GM21619 (cell line): ENCODE measurements at regions not wholly inside any gene's neighbourhood (a gene's known extent, or its start where the extent isn't known, plus 50 kb on each side); places are given as distances from the start of the nearest gene placed in this dataset.
"Not testable (repeated sequence)": the region's sequence is repeated elsewhere in the genome, so short reads cannot be mapped to it uniquely, and the experiment has no call there.

ENCODE experiments used
- ATAC-seq: cut with Tn5 transposase; IDR thresholded peaks from one replicate; pipeline ENCODE4 v1.9.1; 2021; ENCODE audit not compliant: unreplicated experiment

DNA sequence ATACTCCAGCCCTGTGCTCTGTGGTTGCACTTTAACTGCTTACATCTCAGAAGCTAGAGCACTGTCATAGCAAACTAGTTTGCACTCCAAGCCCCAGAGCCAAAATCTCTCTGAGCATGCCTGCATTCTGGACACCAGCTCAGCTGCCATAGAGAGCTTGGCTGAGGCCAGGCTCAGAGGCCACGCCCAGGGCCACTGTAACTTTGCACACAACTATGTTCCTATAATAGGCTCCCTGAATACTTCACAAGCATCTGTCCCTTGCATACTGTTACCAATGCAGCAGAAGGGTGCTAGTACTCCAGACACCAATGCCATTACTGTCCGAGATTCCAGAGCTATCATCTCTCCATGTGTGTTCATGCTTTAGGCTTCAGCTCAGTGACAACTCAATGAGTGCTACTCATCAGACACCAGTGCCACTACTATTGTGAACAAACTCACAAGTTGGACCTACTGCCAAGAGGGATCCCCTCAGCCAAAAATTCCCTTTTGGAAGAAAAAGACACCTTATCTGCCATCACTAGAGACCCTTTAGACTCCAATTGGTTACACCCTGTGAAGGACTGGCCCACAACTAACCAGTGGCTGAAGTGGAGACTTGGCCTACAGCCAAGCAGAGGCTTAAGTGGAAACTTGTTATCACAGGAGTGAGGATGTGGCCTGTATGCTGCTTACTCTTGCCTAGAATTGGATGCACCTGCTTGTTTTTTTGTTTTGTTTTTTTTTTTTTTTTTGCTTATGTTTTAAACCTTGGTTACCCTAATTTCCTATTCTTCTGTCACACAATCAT lies 211.6 kb upstream of the MAGI2 start:
- ATAC-seq: no peak

DNA sequence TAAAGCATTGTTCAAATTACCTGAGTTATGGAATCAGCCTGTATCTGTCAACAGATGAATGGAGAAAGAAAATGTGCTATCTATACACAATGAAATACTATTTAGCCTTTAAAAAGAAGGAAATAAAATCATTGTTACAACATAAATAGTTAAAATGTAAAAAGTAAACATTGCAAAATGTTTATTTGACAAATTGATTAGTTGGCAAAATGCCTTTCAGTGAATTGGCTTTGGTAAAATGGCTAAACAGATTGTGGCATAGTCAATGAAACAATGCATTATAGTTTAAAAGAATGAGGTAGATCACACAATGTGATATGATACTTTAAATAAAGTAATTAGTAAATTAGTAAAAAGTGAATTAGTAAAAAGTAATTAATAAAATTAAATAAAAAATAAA lies 204.8 kb upstream of the MAGI2 start:
- no peak for ATAC-seq

DNA sequence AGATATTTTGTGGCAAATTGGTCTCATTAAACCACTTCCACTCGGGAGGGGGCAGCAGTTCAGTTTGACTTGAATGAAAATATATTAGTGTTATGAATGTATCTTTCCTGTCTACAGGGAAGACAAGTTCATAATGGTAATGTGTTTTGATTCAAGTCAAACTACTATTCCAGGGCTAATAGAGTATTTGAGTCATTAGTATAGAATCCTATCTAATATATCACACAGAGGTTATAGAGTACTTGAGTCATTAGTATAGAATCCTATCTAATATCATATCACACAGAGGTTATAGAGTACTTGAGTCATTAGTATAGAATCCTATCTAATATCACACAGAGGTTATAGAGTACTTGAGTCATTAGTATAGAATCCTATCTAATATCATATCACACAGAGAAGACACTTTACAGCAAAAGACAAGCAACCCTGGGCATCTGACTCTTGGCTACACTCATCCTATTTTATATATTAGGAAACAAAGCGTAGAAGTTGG lies 199.7 kb upstream of the MAGI2 start:
- no peak for ATAC-seq

DNA sequence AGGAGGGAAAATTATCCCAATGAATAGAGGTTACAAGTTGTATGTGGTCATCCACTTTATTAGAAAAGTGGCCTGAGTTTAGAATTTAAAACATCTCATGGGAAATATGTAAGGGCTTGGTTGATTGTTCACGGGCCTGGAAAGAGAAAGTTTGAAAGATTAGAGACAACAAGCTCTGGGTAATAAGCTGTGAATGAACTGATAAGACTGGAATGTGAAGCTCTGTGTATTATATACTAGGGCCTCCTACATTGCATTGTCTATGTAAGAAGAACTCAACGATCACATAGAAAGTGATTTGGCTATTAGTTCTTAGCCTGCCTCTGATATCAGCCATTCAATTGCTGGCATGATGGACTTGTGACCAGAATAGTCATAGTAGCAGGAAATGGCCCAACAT lies 199.2 kb upstream of the MAGI2 start:
- ATAC-seq: no peak

DNA sequence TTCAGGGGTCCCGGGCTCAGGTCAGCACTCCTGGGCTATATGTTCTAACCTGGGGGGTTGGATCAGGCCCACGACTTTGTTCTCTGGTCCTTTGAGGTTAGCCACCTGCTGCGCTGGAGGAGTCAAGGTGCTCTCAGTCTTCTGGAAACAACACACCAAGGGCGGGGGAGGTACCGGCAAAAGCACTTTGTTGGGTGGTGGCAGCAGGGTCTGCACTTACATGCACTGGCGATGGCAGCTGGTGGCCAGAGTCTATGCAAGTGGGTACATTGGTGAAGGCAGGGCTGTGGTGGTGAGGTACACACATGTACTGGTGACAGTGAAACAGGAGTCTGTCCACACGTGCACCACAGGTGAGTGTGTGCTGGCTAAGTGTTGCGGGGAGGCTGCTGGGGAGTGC lies 194.2 kb upstream of the MAGI2 start:
- ATAC-seq: no peak

DNA sequence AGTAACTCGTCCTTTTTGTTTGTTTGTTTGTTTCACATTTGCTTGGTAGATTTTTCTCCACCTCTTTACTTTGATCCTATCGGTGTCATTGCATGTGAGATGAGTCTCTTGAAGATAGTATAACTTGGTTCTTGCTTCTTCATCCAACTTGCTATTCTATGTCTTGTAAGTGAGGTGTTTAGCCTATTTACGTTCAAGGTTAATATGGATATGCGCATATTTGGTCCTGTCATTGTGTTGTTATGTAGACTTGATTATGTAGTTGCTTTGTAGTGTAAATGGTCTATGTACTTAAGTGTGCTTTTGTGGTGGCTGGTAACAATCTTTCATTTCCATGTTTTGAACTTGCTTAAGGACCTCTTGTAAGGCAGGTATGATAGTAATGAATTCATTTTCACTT lies 192.8 kb upstream of the MAGI2 start:
- no peak for ATAC-seq

DNA sequence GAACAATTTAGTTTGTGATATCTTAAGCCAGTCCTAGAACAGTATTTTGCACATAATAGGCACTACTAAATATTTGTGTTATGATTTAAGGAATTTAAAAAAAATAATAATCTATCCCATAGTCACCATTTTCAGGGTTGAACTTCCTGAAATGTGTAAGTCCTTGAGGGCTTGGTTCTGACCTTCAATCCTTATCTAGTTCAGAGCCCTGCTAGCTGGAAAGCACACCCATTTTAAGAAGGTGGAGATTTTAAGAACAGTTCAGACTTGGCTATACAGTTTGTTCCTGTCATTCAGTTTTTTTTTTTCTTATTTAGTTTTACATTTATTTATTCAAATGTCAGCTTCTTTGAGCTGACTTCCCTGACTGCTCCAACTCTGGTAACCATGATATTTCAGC lies 183.4 kb upstream of the MAGI2 start:
- no peak for ATAC-seq

DNA sequence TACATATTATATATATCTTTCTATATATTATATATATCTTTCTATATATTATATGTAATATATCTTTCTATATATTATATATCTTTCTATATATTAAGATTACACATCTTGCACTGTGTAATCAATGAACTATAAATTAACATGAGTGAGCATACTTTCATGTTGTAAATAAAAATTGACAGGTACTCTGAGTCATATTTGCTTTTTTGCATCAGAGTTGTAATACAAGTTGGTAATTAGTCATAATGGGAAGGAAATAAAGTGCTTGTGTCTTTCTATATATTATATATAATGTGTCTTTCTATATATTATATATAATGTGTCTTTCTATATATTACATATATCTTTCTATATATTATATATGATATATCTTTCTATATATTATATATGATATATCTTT lies 172.5 kb upstream of the MAGI2 start:
- not testable (repeated sequence) for ATAC-seq

DNA sequence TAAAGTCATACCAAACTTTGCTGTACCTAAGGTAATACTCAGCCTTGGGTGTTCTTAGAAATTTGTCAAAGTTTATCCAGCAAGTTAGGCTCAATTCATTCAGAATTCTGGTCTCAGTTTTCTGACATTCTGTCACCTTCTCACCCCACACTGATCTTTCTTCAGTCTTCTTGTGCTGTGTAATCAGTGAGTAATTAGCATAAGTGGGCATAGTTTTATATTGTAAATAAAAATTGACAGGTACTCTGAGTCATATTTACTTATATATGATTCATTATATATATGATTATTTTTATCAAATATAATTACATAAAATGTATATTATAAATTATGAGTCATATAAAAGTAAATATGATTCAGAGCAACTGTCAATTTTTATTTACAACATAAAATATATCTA lies 170.9 kb upstream of the MAGI2 start:
- ATAC-seq: no peak

DNA sequence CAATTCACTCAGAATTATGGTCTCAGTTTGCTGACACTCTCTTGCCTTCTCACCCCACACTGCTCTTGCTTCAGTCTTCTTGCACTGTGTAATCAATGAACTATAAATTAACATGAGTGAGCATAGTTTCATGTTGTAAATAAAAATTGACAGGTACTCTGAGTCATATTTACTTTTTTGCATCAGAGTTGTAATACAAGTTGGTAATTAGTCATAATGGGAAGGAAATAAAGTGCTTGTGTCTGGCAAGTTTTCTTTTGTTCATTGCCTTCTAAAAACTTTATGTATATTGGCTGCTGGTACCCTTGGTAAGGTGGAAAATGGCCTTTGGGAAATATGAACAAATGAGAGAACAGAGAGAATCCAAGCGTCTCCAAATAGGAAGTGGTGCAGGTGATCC lies 169.3 kb upstream of the MAGI2 start:
- no peak for ATAC-seq

DNA sequence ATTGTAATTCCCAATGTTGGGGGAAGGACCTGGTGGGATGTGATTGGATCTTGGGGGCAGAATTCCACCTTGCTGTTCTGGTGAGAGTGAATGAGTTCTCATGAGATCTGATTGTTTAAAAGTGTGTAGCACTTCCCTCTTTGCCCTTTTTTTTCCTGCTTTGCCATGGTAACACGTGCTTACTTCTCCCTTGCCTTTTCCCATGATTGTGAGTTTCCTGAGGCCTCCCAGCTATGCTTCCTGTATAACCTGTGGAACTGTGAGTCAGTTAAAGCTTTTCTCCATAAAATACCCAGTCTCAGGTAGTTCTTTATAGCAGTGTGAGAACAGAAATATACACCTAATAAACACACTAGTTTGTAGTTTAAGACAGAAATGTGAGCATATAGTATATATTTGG lies 166.8 kb upstream of the MAGI2 start:
- no peak for ATAC-seq

DNA sequence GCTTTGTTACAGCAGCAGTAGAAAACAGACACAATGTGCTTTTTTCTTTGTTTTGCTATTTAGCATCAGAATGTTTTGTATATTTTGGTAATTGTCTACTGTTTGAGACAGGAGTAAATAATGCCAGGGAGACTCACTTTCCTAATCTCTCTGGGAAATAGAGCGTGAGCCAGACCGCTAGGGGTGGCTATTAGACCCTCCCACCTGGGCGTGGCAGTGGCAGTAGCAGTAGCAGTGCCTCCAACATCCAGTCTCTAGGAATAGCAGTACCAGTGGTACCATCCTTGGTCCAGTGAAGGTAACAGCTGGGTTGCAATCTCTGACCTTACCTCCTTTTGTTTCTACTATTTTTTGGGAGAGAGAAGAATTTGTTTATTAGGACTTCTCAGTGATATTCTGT lies 165.7 kb upstream of the MAGI2 start:
- no peak for ATAC-seq

DNA sequence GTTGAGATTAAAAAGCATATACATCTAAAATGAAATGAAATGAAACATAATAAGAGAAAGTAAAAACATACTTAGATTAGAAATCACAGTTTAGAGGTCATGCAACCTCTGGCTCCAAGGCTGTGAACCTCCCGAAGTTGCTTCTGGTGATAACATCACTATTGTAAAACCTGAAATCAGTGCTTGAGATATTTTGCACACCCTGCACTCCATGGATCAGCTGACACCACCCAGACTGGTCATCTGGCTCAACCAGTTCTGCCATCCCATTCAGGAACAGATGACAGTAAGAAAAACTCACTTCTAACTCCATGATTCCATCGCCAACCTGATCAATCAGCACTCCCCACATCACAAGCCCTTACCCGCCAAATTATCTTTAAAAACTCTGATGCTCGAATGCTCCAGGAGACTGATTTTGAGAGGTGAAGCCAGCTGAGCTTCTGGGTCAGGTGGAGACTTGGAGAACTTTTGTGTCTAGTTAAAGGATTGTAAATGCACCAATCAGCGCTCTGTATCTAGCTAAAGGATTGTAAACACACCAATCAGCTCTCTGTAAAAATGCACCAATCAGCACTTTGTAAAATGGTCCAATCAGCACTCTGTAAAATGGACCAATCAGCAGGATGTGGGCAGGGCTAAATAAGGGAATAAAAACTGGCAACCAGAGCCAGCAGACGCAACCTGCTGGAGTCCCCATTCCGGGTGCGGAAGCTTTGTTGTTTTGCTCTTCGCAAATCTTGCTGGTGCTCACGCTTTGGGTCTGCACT lies 162.6 kb upstream of the MAGI2 start:
- ATAC-seq: no peak

DNA sequence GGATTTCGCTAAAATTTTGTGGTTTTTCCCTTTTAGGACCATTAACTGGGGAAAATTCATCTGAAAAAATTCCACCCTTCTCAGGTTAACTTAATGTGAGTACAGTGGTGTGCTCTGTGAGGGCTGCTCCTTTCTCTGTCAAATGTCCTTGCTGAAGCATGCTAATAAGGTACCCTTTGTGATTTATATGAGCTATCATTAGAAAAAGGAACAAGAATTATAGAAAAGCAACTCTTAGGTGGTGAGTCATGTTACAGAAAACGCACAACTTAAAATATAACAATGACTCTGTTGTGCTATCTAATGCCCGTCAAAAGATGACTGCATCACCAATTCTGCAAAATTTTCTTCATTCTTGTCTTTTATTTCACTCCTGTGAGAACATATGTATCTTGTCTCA lies 162.0 kb upstream of the MAGI2 start:
- ATAC-seq: no peak

DNA sequence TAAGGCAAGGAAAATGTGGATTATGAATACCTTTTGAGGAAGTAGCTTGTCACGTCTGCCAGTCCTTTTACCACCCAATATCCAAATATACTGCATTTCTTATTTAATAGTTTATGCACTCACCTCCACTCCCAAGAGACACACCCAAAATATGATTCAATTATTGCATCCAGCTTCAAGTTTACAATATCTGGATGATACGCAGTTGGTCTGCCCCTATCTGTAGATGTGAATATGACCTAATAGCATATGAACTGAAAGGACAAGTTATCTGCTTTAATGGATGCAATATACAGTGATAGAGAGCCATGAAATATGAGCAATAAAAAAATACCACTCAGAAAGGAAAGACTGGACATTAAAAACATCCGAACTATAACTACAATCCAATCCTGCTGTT lies 159.4 kb upstream of the MAGI2 start:
- ATAC-seq: no peak

DNA sequence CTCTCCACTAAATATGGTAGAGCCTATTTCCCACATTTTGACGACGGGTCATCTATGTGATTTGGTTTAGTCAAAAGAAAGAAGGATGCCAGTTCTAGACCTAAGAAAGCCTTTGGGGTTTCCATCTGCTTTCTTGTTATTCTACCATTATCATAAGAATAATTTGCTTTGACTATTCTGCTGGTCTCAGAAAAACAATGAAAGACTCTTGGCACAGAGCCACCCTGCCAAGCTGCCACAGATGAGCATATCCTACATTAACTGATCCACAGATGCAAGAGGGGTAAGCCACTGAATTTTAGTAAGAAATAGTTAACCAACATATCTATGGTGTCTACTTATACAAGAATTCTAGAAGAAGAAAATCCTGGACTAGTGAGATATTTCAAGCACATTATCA lies 158.6 kb upstream of the MAGI2 start:
- no peak for ATAC-seq

DNA sequence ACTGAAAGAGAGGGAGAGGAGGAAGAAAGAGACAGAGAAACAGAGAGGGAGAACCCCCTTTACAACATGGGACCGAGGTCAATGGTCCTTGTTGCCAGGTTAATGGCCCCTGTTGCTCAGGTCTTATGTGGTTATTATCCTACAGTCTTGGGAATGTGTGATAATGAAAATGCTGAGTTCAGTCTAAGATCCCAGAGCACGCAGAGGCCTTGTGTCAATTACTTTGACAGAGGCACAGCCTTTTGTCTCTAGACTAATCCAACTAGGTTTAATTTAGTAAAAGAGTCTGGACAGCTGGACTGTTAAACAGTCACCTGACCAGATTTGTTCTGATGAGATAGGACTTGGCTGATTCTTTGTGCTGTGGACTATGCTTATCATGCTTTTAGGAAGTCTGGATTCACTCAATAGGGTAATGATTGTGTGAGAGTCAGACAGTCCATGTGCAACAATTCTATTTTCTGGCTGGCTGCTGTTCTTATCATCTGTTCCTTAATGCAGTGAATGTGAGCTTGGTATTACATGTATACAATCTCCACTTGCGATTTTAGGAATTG lies 157.4 kb upstream of the MAGI2 start:
- ATAC-seq: no peak

DNA sequence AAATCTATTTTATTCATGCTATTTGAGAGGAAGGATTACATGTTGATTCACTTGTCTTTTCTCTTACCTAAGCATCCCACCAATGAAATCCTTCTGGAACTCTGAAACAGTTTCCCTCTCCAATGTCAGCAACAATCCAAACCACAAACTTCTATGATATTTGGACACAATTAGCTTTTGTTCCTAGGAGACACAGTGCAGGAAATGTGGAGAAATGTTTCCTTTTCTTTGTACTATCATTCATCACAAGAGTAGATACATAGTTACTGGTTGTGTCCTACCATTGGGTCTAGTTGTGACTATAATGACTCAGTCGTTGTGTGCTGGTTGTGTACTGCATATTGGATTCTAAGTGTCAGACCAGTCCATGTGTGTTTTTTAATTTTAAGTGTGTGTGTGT lies 156.8 kb upstream of the MAGI2 start:
- ATAC-seq: no peak

DNA sequence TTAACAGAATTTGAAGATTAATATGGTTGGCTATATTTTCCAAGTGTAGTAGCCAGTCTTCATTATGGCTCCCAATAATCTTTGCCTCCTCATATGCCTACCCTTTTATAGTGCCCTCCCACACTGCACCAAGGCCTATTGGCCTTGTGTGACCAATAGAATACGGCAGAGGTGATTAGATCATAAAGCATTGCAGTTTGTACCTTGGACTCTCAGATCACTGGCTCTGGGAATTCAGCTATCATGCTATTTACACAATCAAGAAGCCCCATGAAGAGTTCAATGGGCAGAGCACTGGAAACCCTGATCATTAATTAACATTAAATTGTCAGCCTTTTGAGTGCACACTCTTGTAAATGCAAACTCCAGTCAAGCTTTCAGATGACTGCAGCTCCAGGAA lies 154.5 kb upstream of the MAGI2 start:
- no peak for ATAC-seq

DNA sequence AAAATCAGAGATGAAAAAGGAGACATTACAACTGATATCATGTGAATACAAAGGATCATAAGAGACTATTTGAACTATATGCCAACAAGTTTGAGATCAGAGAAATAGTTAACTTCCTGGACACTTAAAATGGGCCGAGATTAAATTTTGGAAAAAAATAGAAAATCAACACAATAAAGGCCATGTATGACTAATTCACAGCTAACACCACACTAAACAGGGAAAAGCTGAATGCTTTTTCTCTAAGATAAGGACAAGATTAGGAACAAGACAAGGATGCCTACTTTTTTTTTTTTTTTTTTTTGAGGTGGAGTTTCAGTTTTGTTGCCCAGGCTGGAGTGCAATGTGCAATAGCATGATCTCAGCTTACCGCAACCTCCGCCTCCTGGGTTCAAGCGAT lies 151.4 kb upstream of the MAGI2 start:
- no peak for ATAC-seq

DNA sequence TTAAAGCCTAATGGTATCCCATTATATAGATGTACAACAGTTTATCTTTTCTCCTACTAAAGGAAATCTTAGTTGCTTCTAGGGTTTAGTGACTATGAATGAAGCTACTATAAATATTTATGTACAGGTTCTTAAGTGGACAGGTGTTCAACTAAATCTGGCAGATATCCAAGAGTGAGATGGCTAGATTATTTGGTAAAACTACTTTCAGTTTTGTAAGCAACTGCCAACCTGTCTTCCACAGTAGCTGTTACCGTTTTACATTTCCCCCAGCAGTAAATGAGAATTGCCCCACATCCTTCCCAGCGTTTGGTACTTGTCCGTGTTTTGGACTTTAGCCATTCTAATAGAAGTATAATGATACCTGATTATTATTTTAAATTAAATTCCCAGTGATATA lies 144.9 kb upstream of the MAGI2 start:
- ATAC-seq: no peak

DNA sequence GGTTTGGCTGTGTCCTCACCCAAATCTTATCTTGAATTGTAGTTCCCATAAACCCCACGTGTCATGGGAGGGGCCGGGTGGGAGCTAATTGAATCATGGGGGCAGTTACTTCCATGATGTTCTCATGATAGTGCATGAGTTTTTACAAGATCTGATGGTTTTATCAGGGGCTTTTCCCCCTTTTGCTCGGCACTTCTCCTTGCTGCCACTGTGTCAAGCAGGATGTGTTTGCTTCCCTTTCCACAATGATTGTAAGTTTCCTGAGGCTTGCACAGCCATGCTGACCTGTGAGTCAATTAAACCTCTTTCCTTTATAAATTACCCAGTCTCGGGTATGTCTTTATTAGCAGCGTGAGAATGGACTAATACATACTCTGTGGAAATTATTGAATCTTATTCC lies 141.2 kb upstream of the MAGI2 start:
- not testable (repeated sequence) for ATAC-seq
